Lower leg skin (tissue), 3 donors: ENCODE measurements at regions not wholly inside any gene's neighbourhood (a gene's known extent, or its start where the extent isn't known, plus 50 kb on each side); places are given as distances from the start of the nearest gene placed in this dataset.

Experiments used
- CTCF ChIP-seq, 3 donors: fragments of 450-650 bp; IDR thresholded peaks; one replicate each; pipeline ENCODE4 v1.5.1; 2016; ENCODE audit warnings: antibody characterized with exemption in 3 of 3, mild to moderate bottlenecking in 3 of 3, moderate library complexity in 2 of 3
- POLR2A ChIP-seq, 2 donors: fragments of 450-650 bp; IDR thresholded peaks; one replicate each; pipeline ENCODE4 v1.6.1; 2016 to 2017; ENCODE audit warnings: antibody characterized with exemption in 2 of 2, mild to moderate bottlenecking in 1 of 2, moderate library complexity in 1 of 2

DNA sequence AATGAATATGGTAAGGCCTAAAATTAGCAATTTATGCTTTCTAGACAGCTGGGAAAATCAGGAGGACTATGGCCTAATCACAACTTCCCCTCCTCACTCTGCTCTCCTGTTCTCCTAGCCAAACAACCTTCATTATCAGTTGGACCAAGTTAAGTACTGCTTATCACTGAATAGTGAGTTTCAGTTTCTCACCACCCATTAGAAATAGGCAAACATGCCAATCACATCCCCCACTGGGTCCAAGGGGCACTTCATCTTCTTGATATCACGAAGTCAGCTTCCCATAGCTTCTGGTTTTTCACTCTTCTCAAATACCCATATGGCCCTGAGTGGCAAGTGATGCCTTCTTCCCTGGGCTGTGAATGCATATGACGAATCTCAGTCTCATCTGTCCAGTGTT lies 689.6 kb downstream of the SLITRK5 start:
- TF ChIP-seq CTCF (IDR thresholded peaks at IDR 0.05), result no peak
- no peak for TF ChIP-seq POLR2A (IDR thresholded peaks at IDR 0.05)
